ENCODE measurements at regions not wholly inside any gene's neighbourhood (a gene's known extent, or its start where the extent isn't known, plus 50 kb on each side); places are given as distances from the start of the nearest gene placed in this dataset.

DNA sequence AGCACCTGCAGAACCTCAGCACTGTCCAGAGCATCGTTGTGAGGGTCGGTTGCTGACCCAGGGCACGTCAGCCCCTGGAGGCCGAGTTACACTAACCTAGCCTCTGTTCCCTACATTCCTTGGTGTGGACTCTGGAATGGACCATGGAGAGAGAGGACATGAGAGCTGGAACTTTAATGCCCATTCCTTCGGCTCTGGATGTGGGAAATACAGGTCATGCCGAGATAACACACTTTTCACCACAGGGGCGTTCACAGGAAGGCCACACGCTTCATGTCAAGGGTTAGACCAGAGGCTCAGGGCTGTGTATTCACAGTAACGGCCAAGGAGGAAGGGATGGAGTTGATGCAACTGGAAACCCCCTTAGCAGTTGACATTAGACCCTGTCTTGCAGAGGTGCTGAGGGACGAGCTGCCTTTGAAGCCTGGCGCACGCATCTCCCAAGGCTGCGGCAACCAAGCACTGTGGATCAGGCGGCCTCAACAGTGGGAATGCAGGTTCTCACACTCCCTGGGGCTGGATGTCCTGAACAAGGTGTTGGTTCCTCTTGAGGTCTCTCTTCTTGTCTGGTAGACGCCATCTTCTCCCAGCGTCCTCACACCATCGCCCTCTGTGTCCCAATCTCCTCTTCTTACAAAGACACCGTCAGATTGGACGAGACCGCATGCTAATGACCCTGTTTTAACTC lies 245.2 kb downstream of the KLF6 start:
- no peak for DNase-seq (ENCODE audit: low spot score)

DNA sequence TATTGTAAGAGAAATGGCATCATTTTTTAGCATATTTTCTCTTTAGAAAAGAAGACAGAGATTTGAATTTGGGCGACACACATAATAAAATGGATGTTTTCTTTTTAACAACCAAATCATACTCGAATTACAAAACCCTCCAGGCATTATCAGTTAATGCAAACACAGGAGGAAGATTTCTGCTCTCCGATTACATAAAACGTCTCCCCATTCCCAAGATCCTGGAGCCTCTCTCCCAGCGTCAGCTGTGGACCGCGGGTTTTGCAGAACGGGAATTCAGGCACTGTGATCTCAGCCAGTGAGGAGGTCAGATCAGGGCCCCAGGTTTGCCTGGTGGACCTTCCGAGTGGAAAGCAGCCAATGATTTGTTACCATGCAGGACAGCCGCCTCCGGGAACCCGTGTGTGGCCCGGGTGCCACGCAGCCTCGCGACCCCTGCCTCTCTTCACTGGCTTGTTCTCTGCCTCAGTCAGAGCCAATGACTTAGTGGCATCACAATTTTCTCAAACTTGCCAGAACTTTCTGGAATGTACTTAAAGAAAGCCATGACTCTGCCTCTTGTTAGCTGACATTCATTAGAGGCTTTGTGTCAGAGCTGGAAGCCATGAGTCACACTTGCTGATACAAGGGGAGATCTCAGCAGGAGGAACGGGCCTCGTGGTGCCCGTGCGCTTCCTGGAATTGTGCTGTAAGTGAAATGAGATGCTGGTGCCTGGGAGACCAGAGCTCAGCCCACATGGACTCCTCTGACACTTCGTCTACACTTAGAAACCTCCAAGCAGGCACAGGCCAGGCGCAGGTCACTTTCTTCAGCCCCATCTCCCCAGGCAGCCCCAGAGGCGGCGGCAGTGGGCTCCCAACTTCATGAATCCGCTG lies 246.1 kb downstream of the KLF6 start:
- DNase-seq (ENCODE audit: low spot score): no peak

DNA sequence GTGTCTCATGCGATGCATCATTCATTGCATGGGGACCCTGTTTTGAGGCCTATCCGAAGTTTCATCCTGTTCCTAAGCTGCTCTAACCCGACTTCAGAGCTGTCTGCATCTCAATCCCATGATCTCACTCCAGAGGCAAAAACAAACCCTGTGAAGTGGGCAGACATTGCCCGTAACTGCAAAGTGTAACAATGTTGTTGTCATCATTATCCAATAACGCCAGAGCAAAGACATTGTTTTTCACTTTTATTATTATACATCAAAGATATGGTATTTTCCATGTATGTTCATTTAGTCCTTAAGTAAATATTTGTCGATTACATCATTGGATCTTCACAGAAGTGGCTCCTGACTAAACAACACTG lies 246.7 kb downstream of the KLF6 start:
- no peak for DNase-seq (ENCODE audit: low spot score)

DNA sequence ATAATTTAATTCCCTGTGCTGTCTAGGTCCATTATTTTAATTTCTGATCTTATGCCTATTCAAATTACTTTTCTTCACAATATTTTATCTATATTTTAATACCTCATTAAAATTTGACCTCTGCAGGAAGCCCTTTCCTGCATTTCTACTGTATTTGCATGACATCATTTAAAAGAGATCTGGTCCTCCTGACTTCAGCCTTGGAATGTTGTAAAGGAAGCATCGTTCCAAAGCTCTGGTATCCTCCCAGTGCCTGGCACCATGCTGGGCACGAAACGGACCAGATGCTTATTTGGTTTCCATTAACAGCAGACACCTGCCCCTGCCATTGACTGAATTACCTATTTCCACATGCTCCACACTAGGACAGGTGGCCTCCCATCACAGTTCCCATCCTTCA lies 247.5 kb downstream of the KLF6 start:
- no peak for DNase-seq (ENCODE audit: low spot score)

DNA sequence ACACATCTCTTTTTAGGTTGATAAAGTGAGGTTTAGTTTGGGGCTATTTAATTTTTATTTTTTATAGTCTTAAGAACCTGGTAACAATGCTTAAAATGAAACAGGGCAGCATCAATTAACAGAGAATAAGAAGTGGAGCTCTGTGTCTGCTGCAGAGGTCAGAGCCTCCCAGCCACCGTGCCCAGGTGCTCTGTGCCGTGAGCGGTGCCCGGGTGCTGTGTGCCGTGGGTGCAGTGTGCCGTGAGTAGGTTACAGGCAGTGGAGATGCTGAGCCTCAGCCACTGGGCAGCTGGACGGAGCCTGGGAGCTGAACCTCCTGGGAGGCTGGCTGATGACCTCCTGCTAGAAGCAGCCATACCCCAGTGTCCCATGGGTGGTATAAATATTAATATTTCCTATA lies 250.0 kb downstream of the KLF6 start:
- no peak for DNase-seq (ENCODE audit: low spot score)

DNA sequence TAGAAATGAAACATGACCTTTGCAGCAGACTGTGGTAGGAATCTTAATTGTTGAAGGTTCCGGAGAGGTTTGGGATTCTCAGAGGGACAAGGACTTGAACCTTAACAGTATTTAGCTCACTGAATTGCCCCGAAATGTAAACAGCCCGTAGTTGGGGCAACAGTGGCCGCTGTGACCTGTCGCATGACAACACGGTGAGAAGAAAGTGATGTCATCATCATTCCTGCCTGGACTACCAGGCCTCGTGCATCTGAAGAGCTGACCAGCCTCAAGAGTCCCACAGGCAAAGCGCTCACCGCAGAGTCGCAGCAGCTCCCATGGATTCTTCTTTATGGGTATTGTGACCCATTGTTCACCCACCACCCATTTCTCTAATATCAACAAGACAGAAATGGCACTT lies 250.6 kb downstream of the KLF6 start:
- no peak for DNase-seq (ENCODE audit: low spot score)

DNA sequence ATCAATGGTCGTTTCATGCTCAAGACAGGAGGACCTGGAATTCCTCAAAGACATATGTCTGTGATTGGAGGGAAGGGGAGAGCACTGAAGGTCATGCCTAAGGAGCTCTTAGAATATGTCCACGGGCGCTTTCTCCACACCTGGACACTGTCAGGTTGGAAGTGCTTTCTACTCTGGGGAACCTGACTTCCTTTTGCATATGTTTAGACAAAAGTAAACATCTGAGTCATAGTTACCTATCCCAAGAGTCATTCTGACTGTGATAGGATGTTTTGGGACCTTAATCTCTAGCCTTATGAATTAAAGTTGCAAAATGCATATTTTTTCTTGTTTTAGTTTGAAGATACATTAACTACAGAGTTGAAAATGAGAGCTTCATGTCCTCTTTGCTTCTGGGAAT lies 251.7 kb downstream of the KLF6 start:
- no peak for DNase-seq (ENCODE audit: low spot score)

DNA sequence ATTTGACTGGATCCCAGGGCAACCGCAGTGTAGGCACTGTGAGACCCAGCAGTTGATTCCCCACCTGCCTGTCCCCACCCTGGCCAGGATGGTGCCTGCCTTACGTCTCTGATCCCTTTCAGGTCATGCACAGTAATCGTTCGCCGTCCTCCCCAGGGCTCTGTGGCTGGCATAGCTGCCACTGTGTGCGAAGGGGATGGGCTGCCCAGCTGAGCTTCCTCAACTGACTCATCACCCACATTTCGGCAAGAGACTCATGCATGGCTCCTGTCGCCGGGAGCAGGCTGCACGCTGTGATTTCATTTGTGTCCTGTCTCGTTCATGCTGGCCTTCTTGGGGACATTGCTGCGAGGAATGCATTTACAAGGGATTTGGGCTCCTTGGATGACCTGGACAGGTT lies 252.4 kb downstream of the KLF6 start:
- no peak for DNase-seq (ENCODE audit: low spot score)

DNA sequence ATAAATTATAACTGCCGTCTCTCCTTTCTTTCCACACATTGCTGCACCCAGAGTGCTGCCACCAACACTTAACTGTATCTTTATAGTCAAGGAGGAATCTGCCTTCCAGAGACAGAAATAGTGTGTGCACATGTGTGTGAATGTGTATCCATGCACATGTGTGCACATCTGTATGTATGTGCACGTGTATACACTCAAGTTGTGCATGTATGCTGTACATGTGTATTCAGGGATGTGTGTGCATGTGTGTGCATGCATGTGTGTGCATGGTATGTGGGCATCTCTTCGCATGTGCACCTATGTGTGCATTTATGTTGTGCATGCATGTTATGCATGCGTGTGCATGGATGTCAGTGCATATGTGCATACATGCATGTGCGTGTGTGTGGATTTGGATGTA lies 253.3 kb downstream of the KLF6 start:
- DNase-seq (ENCODE audit: low spot score): no peak

DNA sequence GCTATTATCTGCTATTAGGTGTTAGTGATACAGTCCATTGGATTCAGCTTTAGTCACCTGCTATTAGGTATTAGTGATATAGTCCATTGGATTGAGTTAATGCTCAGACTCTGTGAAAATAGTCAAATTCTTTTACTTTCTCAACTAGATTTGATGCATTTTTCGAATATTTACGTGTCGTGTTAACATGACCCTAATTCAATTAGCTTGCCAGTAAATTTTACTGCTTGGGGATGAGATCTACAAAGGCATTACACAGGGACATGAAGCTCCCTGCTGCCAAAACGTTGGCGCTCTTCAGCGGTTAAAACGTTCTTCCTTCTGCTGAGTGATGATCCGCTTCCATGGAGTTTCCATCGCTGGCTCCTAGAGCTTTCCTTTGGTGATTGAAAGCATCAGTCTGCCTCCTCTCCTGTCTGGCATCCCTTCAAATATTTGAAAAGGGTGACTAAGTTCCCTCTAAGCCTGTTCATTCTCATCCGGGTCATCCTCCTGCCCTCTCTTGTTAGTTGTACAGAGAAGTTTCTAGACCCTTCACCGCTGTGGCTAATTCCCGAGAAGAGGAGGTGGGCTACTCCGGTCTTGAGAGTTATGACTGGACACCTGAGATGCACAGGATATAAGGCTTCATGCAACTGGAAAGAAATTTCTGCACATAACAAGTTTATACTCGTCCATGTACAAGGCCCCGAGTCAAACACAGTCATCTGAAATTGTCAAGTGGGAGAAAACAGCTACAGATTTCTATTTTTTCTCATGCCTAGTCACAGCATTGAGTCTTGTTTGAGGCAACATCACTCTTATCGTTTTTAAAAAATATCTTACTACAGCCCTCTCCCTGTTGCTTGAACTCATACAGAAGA lies 254.0 kb downstream of the KLF6 start:
- no peak for DNase-seq (ENCODE audit: low spot score)

DNA sequence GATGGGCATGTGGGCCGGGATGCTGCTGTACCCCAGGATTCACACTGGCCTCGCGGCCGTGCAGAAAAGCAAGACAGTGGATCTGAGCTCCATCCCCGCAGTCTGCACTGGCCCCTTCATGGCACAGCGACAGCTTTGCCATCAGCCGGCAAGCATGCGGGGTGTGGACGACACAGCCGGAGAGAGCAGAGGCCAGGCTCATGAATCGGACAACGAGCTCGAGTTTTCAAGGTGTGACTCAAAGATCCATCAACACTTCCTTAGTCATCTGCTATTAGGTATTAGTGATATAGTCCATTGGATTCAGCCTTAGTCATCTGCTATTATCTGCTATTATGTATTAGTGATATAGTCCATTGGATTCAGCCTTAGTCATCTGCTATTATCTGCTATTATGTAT lies 254.7 kb downstream of the KLF6 start:
- no peak for DNase-seq (ENCODE audit: low spot score)

DNA sequence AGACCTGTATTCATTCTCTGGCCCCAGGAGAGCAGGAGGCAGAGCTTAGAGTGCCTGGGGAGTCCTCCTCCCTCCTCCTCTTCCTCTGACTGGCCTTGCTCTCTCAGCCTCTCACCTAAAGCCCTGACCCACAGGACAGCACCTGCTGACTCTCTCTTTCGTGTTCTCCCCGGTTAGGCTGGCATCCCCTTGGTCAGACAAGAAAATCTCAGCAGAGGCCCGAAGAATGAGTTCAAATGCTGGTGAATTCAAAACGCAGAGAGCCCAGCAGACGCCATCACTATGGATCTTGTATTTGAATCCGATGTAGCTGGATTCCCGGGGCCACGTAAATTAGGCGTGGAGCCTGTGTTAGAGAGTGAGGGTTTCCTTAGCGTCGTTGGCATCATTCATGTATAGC lies 255.3 kb downstream of the KLF6 start:
- no peak for DNase-seq (ENCODE audit: low spot score)

DNA sequence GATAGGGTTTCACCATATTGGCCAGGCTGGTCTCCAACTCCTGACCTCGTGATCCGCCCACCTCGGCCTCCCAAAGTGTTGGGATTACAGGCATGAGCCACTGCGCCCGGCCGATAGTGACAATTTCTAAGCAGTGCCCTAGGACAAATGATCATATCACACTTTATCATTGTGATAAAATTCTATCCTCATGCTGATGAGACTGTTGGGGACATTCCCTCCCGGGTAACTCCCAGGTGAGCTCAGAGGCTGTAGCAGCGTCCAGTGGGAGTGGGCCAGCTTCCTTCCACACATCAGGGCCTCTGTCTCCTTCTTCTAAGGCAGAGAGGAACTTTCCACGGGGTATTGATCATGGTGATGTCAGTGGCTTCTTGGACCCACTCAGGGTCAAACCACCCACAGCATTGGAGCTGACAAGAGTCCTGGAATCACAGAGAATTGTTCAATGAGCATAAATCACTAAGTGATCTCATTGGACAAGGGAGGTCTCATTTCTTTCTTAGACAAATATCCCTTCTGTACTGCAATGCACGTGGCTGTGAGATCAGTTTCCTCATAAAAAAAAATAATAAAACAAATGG lies 256.1 kb downstream of the KLF6 start:
- DNase-seq (ENCODE audit: low spot score): no peak

DNA sequence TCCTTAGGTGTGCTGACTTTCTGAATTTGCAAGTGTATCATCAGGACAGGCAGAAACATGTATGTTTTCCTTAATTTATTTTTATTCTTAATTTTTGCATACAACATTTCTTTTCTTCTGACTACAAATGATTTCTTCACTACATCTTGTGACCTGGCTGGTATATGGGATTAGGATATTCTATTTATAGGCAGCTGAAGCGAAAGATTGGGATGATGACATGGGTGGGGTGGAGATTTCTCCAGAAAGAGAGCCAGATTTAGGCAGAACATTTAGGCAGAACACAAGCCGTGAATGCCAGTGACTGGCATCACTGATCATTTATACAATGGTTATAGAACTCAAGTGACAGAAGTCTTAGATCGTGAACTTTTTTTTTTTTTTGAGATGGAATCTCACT lies 256.7 kb downstream of the KLF6 start:
- no peak for DNase-seq (ENCODE audit: low spot score)

DNA sequence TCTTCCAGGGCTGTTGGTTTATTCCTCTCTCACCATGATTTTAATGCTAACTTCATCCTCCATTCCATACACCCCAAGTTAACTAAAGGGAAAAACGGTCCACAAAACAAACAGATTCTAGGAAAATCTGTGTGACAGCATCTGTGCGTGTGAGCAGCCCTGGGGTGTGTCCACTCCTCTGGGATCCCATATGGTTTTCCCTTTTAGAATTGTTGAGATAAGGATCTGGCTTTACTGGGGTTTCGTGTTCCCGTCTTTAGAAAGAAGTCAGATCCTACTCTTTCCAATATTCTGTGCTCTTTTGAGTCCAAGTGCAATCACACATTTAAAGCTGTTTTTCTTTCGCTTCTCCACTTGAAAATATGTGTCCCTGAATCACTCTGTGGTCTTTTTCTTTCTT lies 257.1 kb downstream of the KLF6 start:
- no peak for DNase-seq (ENCODE audit: low spot score)

DNA sequence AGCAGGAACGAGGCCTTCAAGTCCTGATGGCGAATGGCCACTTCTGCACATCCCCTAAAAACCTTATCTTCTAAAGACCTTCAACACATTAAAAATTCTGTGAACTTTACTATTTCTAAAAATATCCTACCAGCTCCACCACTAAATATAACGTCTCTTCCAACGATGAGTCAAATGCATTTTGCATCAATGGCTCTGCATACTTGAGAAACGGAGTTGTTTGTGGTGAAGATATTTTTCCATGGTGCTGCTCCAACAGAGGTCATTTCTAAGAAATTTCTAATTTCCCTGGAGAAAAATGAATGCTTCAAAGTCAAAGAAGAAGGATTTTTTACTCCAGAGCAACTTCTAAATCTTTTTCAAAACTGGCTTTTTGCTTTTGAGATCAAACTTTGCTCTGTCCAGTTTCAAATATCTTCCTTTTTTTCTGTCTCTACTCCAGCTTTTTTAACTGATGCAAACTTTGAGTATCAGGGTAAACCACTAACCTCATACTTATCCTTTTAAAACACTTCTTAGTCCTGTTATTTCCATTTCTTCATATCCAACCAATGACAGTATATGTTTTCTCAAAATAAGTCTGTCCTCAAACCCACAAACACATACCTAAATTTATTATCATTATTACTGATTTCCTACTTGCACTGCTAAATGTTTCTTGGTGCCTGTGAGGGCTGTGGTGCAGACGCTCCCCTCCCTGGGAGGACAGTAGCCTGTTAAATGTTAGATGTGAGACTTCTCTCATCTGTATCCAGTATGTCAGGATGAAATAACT lies 258.1 kb downstream of the KLF6 start:
- DNase-seq (ENCODE audit: low spot score): no peak

DNA sequence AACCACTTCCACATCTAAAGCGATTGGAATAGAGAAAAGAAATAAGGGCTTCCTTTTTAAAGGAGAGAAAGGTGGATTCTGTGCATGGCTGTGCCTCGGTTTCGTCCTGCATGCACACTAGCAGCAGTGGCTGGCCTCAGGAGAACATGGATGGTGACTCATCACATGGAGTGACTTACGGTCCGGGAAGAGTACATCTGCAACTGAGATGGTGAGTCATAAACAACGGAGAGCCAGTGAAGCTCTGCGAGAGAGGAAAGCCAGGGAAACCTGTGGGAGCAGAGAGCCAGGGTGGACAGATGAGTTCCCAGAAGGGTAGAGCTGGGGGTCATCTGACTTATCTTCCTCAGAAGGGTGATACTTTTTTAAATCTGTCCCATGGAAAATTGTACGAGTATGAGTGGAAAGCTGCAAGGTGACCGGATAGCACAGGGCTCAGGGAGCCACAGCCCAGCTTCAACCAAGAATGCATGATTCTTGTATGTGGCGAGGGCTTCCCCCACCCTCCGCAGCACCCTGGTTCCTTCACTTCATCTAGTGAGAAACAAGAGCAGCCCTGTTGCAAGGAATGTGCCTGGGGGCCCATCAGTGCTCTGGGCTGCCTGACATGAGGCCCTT lies 259.1 kb downstream of the KLF6 start:
- no peak for DNase-seq (ENCODE audit: low spot score)

DNA sequence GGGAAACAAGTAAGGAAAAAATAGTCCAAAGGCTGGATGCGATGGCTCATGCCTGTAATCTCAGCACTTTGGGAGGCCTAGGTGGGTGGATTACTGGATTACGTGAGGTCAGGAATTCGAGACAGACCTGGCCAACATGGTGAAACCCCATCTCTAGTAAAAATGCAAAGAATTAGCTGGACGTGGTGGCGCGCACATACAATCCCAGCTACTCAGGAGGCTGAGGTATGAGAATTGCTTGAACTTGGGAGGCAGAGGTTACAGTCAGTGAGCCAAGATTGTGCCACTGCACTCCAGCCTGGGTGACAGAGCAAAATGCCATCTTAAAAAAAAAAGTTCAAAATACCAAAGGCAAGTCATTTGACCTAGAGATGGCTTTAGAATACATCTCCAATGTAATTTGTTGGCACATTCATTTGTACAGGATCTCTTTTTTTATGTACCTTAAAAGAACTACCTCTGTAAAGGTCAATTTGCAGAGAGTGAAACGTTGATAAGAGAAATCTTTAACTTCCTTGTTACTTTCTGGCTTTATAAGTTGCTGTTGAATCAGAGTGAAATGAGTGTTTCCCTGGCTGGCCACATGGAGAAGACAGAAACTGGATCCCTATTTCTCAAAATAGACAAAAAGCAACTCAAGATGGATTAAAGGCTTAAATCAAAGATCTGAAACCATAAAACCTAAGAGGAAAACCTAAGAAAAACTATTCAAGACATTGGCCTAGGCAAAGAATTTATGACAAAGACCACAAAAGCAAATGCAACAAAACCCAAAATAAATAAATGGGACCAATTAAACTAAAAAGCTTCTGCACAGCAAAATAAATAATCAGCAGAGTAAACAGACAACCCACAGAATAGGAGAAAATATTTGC lies 260.7 kb downstream of the KLF6 start:
- DNase-seq (ENCODE audit: low spot score): no peak

DNA sequence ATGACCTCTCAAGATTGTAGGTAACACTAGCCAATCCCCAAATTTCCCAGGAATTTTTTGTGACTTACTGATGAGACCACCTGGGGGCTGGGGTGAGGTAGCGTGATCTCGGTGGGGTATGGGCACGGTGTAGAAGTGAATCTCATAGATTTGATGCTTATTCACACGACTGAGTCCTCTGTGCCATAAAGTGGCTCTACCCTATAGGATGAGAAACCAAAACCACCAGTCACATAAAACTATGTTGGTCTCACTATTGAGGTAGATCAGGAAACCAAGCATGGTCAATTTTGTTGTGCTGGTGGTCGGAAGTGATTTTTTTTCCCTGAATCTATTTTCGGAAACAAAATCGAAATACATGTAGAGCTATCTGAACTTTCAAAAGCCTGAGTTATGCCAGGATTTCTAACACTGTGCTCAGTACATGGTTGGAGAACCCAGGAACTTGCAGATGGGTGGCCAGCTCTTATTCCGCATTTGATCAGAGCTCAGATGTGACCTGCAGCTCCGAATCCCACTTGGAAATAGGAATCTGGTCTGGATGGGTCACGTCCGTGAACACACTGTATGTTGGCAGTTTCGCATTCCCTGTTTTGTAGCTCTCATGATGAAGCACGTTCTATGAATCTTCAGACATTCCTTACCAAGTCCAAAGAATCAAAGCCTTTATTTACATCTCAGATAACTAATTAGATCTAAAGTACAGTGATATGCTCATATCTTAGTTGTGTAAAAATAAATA lies 261.5 kb downstream of the KLF6 start:
- no peak for DNase-seq (ENCODE audit: low spot score)

DNA sequence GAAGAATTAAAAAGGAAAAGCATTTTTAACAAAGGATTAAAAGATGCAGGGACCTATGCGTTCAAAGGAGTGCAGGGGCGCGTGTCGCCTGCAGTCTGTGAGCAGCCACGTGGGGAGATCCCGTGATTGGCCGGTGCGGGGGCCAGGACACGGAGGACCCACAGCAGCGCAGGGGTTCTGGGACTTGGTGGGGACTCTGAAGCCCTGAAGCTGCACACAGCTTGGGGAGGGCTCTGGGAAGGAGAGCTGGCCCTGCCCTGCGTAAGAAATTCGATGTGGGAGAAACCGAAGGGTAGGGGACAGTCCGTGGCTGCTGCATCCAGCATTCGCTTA lies 268.1 kb downstream of the KLF6 start:
- DNase-seq (ENCODE audit: low spot score): no peak
